A673 (cell line): ENCODE measurements at regions not wholly inside any gene's neighbourhood (a gene's known extent, or its start where the extent isn't known, plus 50 kb on each side); places are given as distances from the start of the nearest gene placed in this dataset.

Source experiments
- BruUV-seq: library from RNA; stranded (reverse); fragments of 400-500 nt; replicated peaks from 2 replicates; lab custom pipeline; 2021; lab: Mats Ljungman, UMichigan
- CTCF ChIA-PET: fragments of 300-600 bp; sonication (Branson Sonifier 250); formaldehyde crosslinking; loops from one replicate; lab custom pipeline; 2022; ENCODE audit warnings: antibody characterized with exemption; lab: Charles Lee
- POLR2A ChIA-PET: fragments of 300-600 bp; sonication (Branson Sonifier 250); formaldehyde crosslinking; loops from one replicate; lab custom pipeline; 2022; ENCODE audit warnings: antibody characterized with exemption; ENCODE audit not compliant: low non-redundant PET; lab: Charles Lee
- DNase-seq: peaks from one replicate; pipeline ENCODE4 v3.0.0-alpha.2; 2015; ENCODE audit warnings: low spot score
- H3K27ac ChIP-seq: fragments of 200-600 bp; sonication (generic); 2 replicates; pipeline ENCODE4 v1.5.1; 2016; ENCODE audit warnings: mixed run types, low read depth, mild to moderate bottlenecking, mixed read lengths, antibody characterized with exemption, low read length; ENCODE audit not compliant: poor library complexity, severe bottlenecking
- H3K27me3 ChIP-seq: fragments of 200-600 bp; sonication (generic); replicated peaks from 2 replicates; pipeline ENCODE4 v1.6.1; 2017; ENCODE audit warnings: mixed run types, low read depth, mild to moderate bottlenecking, mixed read lengths, antibody characterized with exemption, low read length; ENCODE audit not compliant: insufficient read depth, poor library complexity
- H3K36me3 ChIP-seq: fragments of 200-600 bp; sonication (generic); 2 replicates; pipeline ENCODE4 v1.6.1; 2016; ENCODE audit warnings: mixed run types, mild to moderate bottlenecking, mixed read lengths, antibody characterized with exemption, low read length; ENCODE audit not compliant: insufficient read depth, poor library complexity, severe bottlenecking
- H3K4me1 ChIP-seq: fragments of 200-600 bp; sonication (generic); 2 replicates; pipeline ENCODE4 v1.6.1; 2017; ENCODE audit warnings: mixed run types, mild to moderate bottlenecking, mixed read lengths, antibody characterized with exemption, low read length; ENCODE audit not compliant: insufficient read depth, poor library complexity, severe bottlenecking
- H3K4me3 ChIP-seq: fragments of 200-600 bp; sonication (generic); 2 replicates; pipeline ENCODE4 v1.5.1; 2016; ENCODE audit warnings: low read depth, mixed run types, mild to moderate bottlenecking, mixed read lengths, low read length; ENCODE audit not compliant: poor library complexity, severe bottlenecking
- H3K9me3 ChIP-seq: fragments of 200-600 bp; sonication (generic); 2 replicates; pipeline ENCODE4 v1.6.1; 2016; ENCODE audit warnings: mixed run types, low read depth, mild to moderate bottlenecking, mixed read lengths, antibody characterized with exemption, low read length; ENCODE audit not compliant: poor library complexity, severe bottlenecking
- EZH2 ChIP-seq: fragments of 200-600 bp; sonication (generic); IDR thresholded peaks from 2 replicates; pipeline ENCODE4 v1.6.1; 2017; ENCODE audit warnings: borderline replicate concordance, low read depth, mild to moderate bottlenecking, mixed read lengths, antibody characterized with exemption, low read length; ENCODE audit not compliant: poor library complexity, severe bottlenecking
- intact Hi-C: fragments of 100-400 bp; cut with micrococcal nuclease; formaldehyde crosslinking; loops from one replicate; pipeline ENCODE4 v1.10.0; 2022; ENCODE audit not compliant: unreplicated experiment
- TF ChIP-seq, protein P1 (sequence below): fragments of 300-800, 200-600 bp; sonication (generic); conservative IDR thresholded peaks from 2 replicates; pipeline ENCODE4 v1.5.1; 2017; ENCODE audit warnings: low read depth, mild to moderate bottlenecking, antibody characterized with exemption, low read length, moderate library complexity, mixed read lengths

- intact Hi-C loops = no loop called here
- no TSS peak for BruUV-seq
- Histone ChIP-seq H3K36me3 (no peaks in the 10 kb centered on the region), H3K4me3 (no peak overlapping the region), H3K4me1 (no peaks in the 10 kb centered on the region), H3K9me3 (no peaks in the 10 kb centered on the region), H3K27ac (no peak overlapping the region), H3K27me3 (no peaks in the 10 kb centered on the region)
- ChIA-PET CTCF (no interaction called here), POLR2A (no interaction called here)
- no peak for TF ChIP-seq EZH2
- TF ChIP-seq, protein P1, sequence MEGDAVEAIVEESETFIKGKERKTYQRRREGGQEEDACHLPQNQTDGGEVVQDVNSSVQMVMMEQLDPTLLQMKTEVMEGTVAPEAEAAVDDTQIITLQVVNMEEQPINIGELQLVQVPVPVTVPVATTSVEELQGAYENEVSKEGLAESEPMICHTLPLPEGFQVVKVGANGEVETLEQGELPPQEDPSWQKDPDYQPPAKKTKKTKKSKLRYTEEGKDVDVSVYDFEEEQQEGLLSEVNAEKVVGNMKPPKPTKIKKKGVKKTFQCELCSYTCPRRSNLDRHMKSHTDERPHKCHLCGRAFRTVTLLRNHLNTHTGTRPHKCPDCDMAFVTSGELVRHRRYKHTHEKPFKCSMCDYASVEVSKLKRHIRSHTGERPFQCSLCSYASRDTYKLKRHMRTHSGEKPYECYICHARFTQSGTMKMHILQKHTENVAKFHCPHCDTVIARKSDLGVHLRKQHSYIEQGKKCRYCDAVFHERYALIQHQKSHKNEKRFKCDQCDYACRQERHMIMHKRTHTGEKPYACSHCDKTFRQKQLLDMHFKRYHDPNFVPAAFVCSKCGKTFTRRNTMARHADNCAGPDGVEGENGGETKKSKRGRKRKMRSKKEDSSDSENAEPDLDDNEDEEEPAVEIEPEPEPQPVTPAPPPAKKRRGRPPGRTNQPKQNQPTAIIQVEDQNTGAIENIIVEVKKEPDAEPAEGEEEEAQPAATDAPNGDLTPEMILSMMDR = no peak
- DNase-seq = no peak
Measured at GRCh38 chr6:147841547-147842148, 333.2 kb downstream of the SAMD5 start.

DNA sequence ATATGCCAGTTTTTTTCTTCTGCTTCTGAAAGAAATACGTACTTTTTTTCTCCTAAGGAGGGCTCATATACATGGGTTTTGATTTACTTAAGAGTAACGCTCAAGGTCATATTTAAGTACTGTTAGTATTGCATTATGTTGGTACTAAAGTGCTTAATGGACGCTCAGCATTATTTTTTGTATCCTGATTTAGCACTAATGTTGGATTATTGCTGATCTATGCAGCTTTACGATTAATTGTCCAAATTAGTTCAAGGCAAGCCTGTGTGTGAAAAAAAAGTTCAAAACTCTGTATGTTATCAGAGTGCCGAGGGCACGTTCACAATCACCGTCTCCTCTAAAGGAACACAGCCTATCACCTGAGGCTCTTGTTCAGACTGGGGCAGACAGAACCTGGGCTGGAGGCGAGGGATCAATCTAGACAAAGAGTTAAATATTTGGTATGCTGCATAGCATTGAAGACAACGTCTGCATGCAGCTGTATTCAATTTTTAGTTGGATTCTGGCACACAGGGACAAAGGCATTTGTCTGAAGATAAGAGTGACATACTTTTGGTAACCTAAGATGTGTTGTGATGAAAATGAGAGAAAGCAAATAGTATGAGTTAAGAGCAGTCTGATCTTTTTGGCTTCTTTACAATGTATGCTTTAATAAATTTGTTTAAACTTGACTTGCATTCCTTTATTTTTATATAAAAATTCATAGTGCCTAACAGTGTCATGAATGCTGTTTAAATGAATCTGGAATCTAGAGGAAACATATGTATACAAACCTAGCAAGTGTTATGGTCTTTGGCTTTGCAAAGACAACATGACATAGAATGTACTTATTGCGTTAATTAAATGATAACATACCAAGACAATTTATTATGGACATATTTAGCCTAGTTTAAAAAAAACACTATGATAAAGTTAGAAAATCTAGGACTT, 341.2 kb downstream of the SAMD5 start:
- intact Hi-C loops = no loop called here
- TF ChIP-seq, protein P1 = no peak
- TF ChIP-seq EZH2 = no peak
- no TSS peak for BruUV-seq

DNA sequence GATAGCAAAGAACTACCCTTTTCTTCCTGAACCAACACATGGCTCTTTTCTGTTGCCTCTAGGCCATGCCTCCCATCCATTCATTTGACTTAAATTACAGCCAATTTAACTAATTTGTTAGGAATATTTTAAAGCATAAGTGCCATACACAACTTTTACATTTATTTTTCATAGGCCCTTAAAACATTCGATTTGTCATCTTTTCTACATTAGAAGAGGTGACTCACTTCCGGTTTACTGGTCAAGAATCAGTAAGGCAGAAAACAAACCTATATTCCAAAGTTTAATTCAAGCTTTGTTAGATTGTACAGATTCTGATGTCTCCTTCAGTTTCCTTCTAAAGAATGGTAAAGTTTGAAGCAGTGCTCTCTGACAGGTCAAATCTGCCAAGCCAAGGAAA, 344.3 kb downstream of the SAMD5 start:
- H3K4me1 ChIP-seq = peaks cover 13% of the 10 kb centered on the region
- ChIA-PET POLR2A (no interaction called here), CTCF (no interaction called here)
- H3K9me3 ChIP-seq = no peaks in the 10 kb centered on the region
- DNase-seq = peak; percentile 74
- intact Hi-C loops = no loop called here
- no peaks in the 10 kb centered on the region for H3K27me3 ChIP-seq
- H3K4me3 ChIP-seq = no peak overlapping the region
- no peak overlapping the region for H3K27ac ChIP-seq
- TF ChIP-seq, protein P1 = no peak
- no peaks in the 10 kb centered on the region for H3K36me3 ChIP-seq
- BruUV-seq = no TSS peak

More for the DNA sequence above, 341.2 kb downstream of the SAMD5 start:
- no peak for DNase-seq
- Histone ChIP-seq H3K27ac (no peak overlapping the region), H3K36me3 (no peaks in the 10 kb centered on the region), H3K4me1 (peaks cover 13% of the 10 kb centered on the region), H3K4me3 (no peak overlapping the region), H3K27me3 (no peaks in the 10 kb centered on the region), H3K9me3 (no peaks in the 10 kb centered on the region)
- ChIA-PET CTCF (no interaction called here), POLR2A (no interaction called here)
